ENCODE measurements at regions not wholly inside any gene's neighbourhood (a gene's known extent, or its start where the extent isn't known, plus 50 kb on each side); places are given as distances from the start of the nearest gene placed in this dataset.

DNA sequence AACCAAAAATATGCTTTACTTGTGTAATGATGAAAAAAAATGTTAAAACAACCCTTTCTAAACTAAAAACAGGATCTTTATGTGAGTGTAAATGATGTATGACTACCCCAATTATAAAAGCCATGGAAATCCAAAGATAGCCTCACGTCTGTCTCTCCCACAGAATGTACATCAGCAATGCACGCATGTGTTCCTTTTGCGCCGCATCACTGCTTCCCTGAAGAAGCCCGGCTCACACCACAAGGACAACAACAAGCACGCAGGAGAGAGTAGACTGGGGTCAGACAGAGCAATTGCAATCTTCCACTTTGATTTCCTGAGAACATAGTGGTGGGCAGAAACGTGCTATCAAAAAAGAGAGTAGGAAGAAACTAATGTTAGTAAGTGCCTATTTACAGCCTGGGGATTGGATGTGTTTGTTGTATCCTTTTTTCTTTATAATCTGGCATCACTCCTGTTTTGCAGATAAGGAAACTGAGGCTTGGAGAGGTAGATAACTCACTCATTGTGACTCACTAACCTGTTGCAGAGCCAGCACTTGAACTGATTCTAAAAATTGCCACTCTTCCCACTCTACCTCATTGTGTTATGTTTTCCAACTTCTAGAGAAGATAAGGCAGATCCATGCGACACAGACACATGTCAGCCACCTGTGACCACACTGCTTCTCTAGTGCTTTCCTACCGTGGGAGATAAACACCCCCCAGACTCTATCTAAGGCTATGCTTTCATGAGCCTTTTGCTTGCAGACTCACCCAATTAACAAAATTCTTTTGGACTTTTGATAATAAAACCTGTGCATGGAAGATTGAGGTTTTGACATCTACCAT is 60.1 kb downstream of the MAP10 start:
- H2BK20ac ChIP-seq (ENCODE audit: low read length) = no peak overlapping the region
- 87% methylated on average over 9 of the region's 9 CpGs; no CpG with 5 or more reads in 1 of the 2 experiments for WGBS, 2 experiments (ENCODE audit: extremely low coverage in 1 of 2, insufficient coverage in 1 of 2, insufficient read length in 1 of 2, insufficient replicate concordance in 2 of 2, low coverage in 1 of 2, low lambda C conversion rate in 2 of 2, missing lambda C conversion rate in 1 of 2)
- no peak overlapping the region for H2AK5ac ChIP-seq (ENCODE audit: low read depth, low read length)
- ChIA-PET CTCF (ENCODE audit: partially characterized antibody) (interaction anchor here (1.0 kb wide), 1 partner anchor 12 kb away, joined by 3 read pairs; no protein-coding TSS in a partner anchor), POLR2A (ENCODE audit: partially characterized antibody) (no interaction called here)
- no peaks in the 10 kb centered on the region for H4K20me1 ChIP-seq (replicated peaks in 1 of 2; ENCODE audit: control insufficient read depth in 1 of 2, insufficient read depth in 2 of 2, low read length in 2 of 2)
- no peak overlapping the region for H4K8ac ChIP-seq (ENCODE audit: extremely low read depth, insufficient read depth, low read length)
- no peak overlapping the region for H3K9ac ChIP-seq (replicated peaks in 1 of 4; ENCODE audit: extremely low read depth in 1 of 4, low read depth in 3 of 4, low read length in 3 of 4)
- H3K79me2 ChIP-seq (ENCODE audit: control insufficient read depth in 1 of 2, insufficient read depth in 2 of 2, low read length in 2 of 2) = no peaks in the 10 kb centered on the region
- no peaks in the 10 kb centered on the region for H3K4me1 ChIP-seq (replicated peaks in 1 of 4; ENCODE audit: control insufficient read depth in 3 of 4, insufficient read depth in 4 of 4, low read length in 3 of 4)
- no peaks in the 10 kb centered on the region for H3K36me3 ChIP-seq (ENCODE audit: control insufficient read depth in 2 of 4, insufficient read depth in 4 of 4, low read length in 3 of 4)
- H2BK120ac ChIP-seq (replicated peaks; ENCODE audit: low read depth, low read length) = no peak overlapping the region
- no peak overlapping the region for H4K5ac ChIP-seq (ENCODE audit: insufficient read length, low read depth, low read length)
- no peak overlapping the region for H3K23ac ChIP-seq (ENCODE audit: insufficient read length)
- FAIRE-seq (no peak), DNase-seq (ENCODE audit: low read depth in 1 of 2, low spot score in 2 of 2) (no peak)
- no peak overlapping the region for H3K4ac ChIP-seq (replicated peaks; ENCODE audit: insufficient read length, low read depth, low read length)
- H3K4me3 ChIP-seq (ENCODE audit: extremely low read depth in 1 of 4, insufficient read depth in 2 of 4, low read depth in 3 of 4, low read length in 4 of 4) = no peak overlapping the region
- H3K9me3 ChIP-seq (ENCODE audit: insufficient read depth in 2 of 2, low read depth in 1 of 2, low read length in 1 of 2) = no peaks in the 10 kb centered on the region
- no peak overlapping the region for H2AFZ ChIP-seq (ENCODE audit: low read length)
- H2BK5ac ChIP-seq (ENCODE audit: low read depth, low read length) = no peak overlapping the region
- no peak overlapping the region for H2BK15ac ChIP-seq (ENCODE audit: low read length)
- H3K4me2 ChIP-seq (ENCODE audit: insufficient read depth in 1 of 2, low read depth in 2 of 2, low read length in 2 of 2) = no peak overlapping the region
- H3K14ac ChIP-seq (ENCODE audit: insufficient read length) = no peak overlapping the region
- no peak overlapping the region for H2BK12ac ChIP-seq (ENCODE audit: low read depth, low read length)
- no peaks in the 10 kb centered on the region for H3K79me1 ChIP-seq (ENCODE audit: low read depth, low read length)
- no peak overlapping the region for H3K27ac ChIP-seq (ENCODE audit: low read depth, low read length)
- H4K91ac ChIP-seq (replicated peaks; ENCODE audit: insufficient read length, low read length) = no peak overlapping the region
- H3K56ac ChIP-seq (replicated peaks; ENCODE audit: insufficient read length, low read depth, low read length) = no peak overlapping the region
- no peak overlapping the region for H3K18ac ChIP-seq (ENCODE audit: extremely low read depth, low read length)
- no peaks in the 10 kb centered on the region; the same call in 1 of the 2 replicates for H3K23me2 ChIP-seq (ENCODE audit: low read depth, low read length)
- H3K27me3 ChIP-seq (replicated peaks in 1 of 4; ENCODE audit: control insufficient read depth in 3 of 4, extremely low read depth in 1 of 4, insufficient read depth in 3 of 4, low read length in 3 of 4) = no peaks in the 10 kb centered on the region
- no peak for TF ChIP-seq YY1 (IDR thresholded peaks at IDR 0.05; ENCODE audit: low read depth, low read length)
- no peak for TF ChIP-seq POLR2A (IDR thresholded peaks at IDR 0.05; ENCODE audit: control extremely low read depth in 1 of 2, low read depth in 2 of 2, low read length in 2 of 2)
- TF ChIP-seq EGR1 (IDR thresholded peaks at IDR 0.05; ENCODE audit: borderline replicate concordance, low read depth, low read length) = no peak
- TF ChIP-seq SIN3A (conservative IDR thresholded peaks at IDR 0.05 in 1 of 2, IDR thresholded peaks at IDR 0.05 in 1 of 2; ENCODE audit: low read depth in 1 of 2, low read length in 2 of 2) = no peak
- TF ChIP-seq HDAC6 (IDR thresholded peaks at IDR 0.05; ENCODE audit: low read depth, low read length) = no peak
- TF ChIP-seq FOSL1 (IDR thresholded peaks at IDR 0.05; ENCODE audit: insufficient read depth, low read depth, low read length) = no peak
- no peak for TF ChIP-seq CBX8 (IDR thresholded peaks at IDR 0.05; ENCODE audit: borderline replicate concordance, low read depth, low read length)
- TF ChIP-seq HDAC2 (IDR thresholded peaks at IDR 0.05; ENCODE audit: borderline replicate concordance in 1 of 2, low read depth in 2 of 2, low read length in 2 of 2) = no peak
- no peak for TF ChIP-seq RBBP5 (IDR thresholded peaks at IDR 0.05; ENCODE audit: borderline replicate concordance, low read depth, low read length)
- no peak for TF ChIP-seq SIX5 (IDR thresholded peaks at IDR 0.05; ENCODE audit: low read depth, low read length)
- no peak for TF ChIP-seq GTF2F1 (IDR thresholded peaks at IDR 0.05; ENCODE audit: borderline replicate concordance, low read depth, low read length)
- TF ChIP-seq RNF2 (IDR thresholded peaks at IDR 0.05; ENCODE audit: borderline replicate concordance, low read depth, low read length, missing control alignments, poor library complexity, severe bottlenecking) = no peak
- no peak for TF ChIP-seq TAF1 (IDR thresholded peaks at IDR 0.05; ENCODE audit: low read depth, low read length)
